ENCODE measurements at regions not wholly inside any gene's neighbourhood (a gene's known extent, or its start where the extent isn't known, plus 50 kb on each side); places are given as distances from the start of the nearest gene placed in this dataset.

DNA sequence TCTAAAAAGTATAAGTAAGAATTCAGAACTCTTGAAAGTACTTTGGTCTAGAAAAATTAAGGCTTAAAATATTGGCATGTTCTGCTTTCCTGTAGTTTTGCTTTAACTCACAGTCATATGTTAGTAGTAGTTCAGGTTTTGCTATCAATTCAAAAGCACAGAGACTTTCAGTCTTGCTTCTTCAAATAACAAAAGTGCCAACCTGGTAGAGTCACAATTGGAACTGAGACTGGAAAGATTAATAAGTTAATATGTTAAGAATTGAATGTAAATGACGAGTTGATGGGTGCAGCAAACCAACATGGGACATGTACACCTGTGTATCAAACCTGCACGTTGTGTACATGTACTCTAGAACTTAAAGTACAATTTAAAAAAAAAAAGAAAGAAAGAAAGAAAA is 822.3 kb downstream of the MTRR start:
- TF ChIP-seq, protein P1, sequence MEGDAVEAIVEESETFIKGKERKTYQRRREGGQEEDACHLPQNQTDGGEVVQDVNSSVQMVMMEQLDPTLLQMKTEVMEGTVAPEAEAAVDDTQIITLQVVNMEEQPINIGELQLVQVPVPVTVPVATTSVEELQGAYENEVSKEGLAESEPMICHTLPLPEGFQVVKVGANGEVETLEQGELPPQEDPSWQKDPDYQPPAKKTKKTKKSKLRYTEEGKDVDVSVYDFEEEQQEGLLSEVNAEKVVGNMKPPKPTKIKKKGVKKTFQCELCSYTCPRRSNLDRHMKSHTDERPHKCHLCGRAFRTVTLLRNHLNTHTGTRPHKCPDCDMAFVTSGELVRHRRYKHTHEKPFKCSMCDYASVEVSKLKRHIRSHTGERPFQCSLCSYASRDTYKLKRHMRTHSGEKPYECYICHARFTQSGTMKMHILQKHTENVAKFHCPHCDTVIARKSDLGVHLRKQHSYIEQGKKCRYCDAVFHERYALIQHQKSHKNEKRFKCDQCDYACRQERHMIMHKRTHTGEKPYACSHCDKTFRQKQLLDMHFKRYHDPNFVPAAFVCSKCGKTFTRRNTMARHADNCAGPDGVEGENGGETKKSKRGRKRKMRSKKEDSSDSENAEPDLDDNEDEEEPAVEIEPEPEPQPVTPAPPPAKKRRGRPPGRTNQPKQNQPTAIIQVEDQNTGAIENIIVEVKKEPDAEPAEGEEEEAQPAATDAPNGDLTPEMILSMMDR (IDR thresholded peaks at IDR 0.05; ENCODE audit: borderline replicate concordance, control extremely low read depth, extremely low read depth, insufficient read depth, missing control alignments), result no peak
- no peak for DNase-seq (ENCODE audit: low spot score)
- in situ Hi-C loops (cut with MboI; ENCODE audit: low sequenced_read_pairs, unreplicated experiment), result no loop called here

DNA sequence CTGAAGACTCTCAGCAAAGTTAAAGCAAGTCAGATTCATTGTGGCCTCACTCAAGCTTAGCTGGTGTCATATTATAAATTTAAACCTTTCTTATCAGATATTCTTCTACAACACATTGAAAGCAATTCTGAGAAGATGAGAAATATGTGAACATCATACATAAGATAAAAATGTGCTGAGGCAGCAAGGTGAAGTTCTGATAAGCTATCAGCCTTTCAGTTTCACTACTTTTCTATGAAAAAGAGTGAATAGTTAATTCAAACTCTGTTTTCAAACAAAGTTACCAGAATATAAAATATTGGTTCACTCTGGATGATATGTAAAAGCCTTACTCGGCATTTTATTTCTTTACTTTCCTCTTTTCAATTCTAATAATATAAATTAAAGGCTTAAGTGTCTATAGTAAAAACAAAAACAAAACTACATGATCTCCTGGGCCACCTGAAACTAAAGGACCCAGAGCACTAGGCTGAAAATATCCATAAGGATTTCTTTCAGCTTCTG is 824.4 kb downstream of the MTRR start:
- no peak for DNase-seq (ENCODE audit: low spot score)
- TF ChIP-seq, protein P1 (IDR thresholded peaks at IDR 0.05; ENCODE audit: borderline replicate concordance, control extremely low read depth, extremely low read depth, insufficient read depth, missing control alignments), result no peak
- in situ Hi-C loops (cut with MboI; ENCODE audit: low sequenced_read_pairs, unreplicated experiment), result no loop called here

DNA sequence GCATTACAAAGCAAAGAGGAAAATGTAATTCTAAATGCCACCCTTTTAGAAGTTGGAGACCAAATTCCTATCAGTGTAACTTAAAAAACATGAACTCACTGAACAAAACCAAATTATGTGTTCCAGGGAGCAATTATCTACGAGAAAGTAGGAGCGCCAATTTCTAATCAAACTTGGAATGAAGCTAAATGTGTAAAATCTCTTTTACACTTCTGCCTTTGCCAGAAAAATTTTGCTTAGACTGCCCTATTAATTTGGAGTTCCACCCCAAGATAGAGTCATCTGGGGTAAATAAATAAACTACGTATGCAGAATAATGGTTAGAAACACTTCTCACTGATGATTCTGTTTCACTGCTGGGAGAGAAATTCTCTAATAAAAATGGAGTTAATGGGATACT is 825.6 kb downstream of the MTRR start:
- in situ Hi-C loops (cut with MboI; ENCODE audit: low sequenced_read_pairs, unreplicated experiment), result no loop called here
- TF ChIP-seq, protein P1 (IDR thresholded peaks at IDR 0.05; ENCODE audit: borderline replicate concordance, control extremely low read depth, extremely low read depth, insufficient read depth, missing control alignments), result no peak
- no peak for DNase-seq (ENCODE audit: low spot score)

DNA sequence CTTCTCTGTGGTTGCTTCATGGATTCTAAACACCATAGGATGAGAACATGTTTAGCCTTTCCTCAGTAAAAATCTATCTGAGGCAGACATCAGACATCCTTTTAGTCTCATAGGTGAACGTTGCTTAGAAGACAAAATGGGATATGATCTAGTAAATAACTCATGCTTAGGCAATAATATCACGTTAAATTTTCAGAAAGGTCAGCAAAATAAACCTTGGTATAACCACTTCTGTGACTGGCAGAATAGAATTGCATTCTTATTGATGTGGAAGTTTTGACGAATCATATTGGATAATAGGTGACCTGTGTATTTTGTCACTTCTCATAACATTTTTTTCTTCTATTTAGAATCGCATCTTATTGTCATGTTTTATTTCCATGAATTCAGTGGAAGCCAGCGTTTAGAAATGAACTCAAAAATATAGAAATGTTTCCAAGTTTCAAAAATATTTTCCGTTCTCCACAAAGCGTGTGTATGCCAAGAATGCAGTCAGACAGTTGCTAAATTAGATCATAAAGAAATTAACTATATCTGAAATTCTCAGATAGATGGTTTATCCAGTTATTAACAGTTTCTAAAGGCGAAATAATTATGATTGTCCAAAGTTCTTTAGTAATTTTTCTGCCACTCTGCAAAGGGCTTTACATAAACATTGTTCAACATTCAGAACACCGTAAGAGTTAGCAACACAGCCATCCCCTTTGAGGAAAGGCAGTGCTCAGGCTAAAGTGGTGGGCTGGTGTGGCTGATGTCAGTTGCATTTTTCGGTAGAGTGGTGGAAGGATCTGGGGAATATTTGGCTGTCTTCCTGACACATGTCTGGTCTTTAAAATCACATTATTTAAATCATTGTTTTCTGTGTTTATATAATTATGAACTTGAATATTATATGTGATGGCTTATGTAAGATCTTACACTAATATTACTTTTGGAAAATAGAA is 827.2 kb downstream of the MTRR start:
- in situ Hi-C loops (cut with MboI; ENCODE audit: low sequenced_read_pairs, unreplicated experiment), result no loop called here
- TF ChIP-seq, protein P1 (IDR thresholded peaks at IDR 0.05; ENCODE audit: borderline replicate concordance, control extremely low read depth, extremely low read depth, insufficient read depth, missing control alignments), result no peak
- no peak for DNase-seq (ENCODE audit: low spot score)

DNA sequence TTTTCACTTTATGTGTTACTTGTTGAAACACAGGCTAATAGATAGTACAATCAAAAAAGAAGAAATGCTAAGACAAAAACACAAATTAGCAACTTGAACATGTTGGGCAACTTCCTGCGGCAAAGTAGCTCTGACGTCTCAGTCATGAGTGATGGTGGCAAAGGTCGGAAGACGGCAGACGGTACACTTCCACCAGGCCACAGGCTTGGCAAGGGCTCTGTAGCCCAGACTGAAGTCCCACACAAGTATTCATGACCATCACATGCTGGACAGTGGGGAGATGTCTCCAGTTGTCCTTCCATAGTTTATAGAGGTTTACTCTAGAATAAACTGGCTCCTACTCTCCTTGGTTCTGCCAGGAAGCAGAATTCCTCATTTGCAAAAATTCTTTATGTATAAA is 831.3 kb downstream of the MTRR start:
- no peak for DNase-seq (ENCODE audit: low spot score)
- in situ Hi-C loops (cut with MboI; ENCODE audit: low sequenced_read_pairs, unreplicated experiment), result no loop called here
- TF ChIP-seq, protein P1 (IDR thresholded peaks at IDR 0.05; ENCODE audit: borderline replicate concordance, control extremely low read depth, extremely low read depth, insufficient read depth, missing control alignments), result no peak

DNA sequence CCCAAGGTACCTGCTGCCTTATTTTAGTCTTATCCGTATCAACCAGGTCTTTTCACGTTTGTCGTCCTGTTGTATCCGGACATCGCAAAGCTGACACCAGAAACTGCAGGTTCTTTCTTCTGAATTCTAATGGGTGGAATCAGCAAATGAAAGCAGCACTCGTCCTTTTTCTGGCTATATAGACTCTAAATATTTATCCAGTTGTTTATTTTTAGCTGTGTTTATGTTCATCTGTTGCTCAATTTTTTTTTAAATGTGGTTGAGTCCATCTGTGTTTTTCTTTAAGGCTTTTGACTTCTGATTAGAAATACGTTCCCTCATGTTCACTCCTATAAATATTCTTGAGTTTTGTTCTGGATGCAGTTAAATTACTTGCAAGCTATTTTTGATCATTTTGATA is 831.7 kb downstream of the MTRR start:
- no peak for DNase-seq (ENCODE audit: low spot score)
- TF ChIP-seq, protein P1 (IDR thresholded peaks at IDR 0.05; ENCODE audit: borderline replicate concordance, control extremely low read depth, extremely low read depth, insufficient read depth, missing control alignments), result no peak
- in situ Hi-C loops (cut with MboI; ENCODE audit: low sequenced_read_pairs, unreplicated experiment), result no loop called here
